ENCODE measurements at regions not wholly inside any gene's neighbourhood (a gene's known extent, or its start where the extent isn't known, plus 50 kb on each side); places are given as distances from the start of the nearest gene placed in this dataset.

DNA sequence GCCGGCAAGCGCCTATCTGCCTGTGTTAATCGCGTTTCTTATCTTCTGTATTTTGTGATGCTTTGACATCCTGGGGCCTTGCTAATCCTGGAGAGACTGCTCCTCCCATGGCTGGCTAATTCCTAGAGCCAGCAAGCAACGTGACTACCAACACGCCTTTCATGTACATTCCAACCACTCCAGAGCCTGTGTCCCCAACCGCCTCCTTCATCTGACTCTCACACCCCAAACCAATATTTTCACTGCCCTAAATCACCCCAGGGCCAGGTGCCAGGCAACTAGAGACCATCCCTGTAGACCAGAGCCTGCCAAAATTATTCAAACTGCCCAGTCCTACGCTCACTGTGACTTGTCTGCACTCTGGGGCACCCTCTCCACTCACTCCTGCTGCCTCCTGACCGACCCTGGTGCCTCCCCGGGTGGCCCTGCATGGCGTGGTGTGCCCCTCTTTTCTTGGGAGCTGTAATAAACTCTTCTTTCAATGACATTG is 50.5 kb upstream of the COL5A1 start:
- DNase-seq = no peak
- no peaks in the 10 kb centered on the region for H3K4me1 ChIP-seq (ENCODE audit: insufficient read depth, low read length)
- no peaks in the 10 kb centered on the region for H3K36me3 ChIP-seq (ENCODE audit: insufficient read depth, low read length)
- H3K4me3 ChIP-seq (ENCODE audit: low read length in 2 of 2) = no peak overlapping the region
- H3K27me3 ChIP-seq (ENCODE audit: insufficient read depth, low read length) = no peaks in the 10 kb centered on the region
- Mint-ChIP-seq H3K27me3 (peaks cover 3 to 19% of the 10 kb centered on the region in 2 donors), H3K27ac (no peak overlapping the region), H3K9me3 (peaks cover 0 to 2% (median 0%) of the 10 kb centered on the region in 8 donors), H3K4me1 (no peaks in the 10 kb centered on the region), H3K36me3 (no peaks in the 10 kb centered on the region), H3K4me3 (no peak overlapping the region)
- intact Hi-C loops (cut with micrococcal nuclease) = no loop called here
- H3K9me3 ChIP-seq (ENCODE audit: control insufficient read depth in 1 of 2, low read length in 2 of 2) = no peaks in the 10 kb centered on the region
- POLR2A ChIA-PET (ENCODE audit: partially characterized antibody) = no interaction called here
- H3K27ac ChIP-seq (ENCODE audit: low read depth, low read length) = no peak overlapping the region
- CTCF ChIA-PET (ENCODE audit: partially characterized antibody) = no interaction called here

- no peak overlapping the region for H3K27ac Mint-ChIP-seq
- no peaks in the 10 kb centered on the region for H3K36me3 Mint-ChIP-seq
- ChIA-PET POLR2A (ENCODE audit: partially characterized antibody) (no interaction called here), CTCF (ENCODE audit: partially characterized antibody) (no interaction called here)
- intact Hi-C loops (cut with micrococcal nuclease) = no loop called here
- Histone ChIP-seq H3K9me3 (ENCODE audit: control insufficient read depth in 1 of 2, low read length in 2 of 2) (no peaks in the 10 kb centered on the region), H3K36me3 (ENCODE audit: insufficient read depth, low read length) (no peaks in the 10 kb centered on the region), H3K4me1 (ENCODE audit: insufficient read depth, low read length) (no peaks in the 10 kb centered on the region), H3K27ac (ENCODE audit: low read depth, low read length) (no peak overlapping the region), H3K27me3 (ENCODE audit: insufficient read depth, low read length) (no peaks in the 10 kb centered on the region), H3K4me3 (ENCODE audit: low read length in 2 of 2) (no peak overlapping the region)
- H3K4me1 Mint-ChIP-seq = no peaks in the 10 kb centered on the region
- peaks cover 0 to 2% (median 0%) of the 10 kb centered on the region in 8 donors for H3K9me3 Mint-ChIP-seq
- DNase-seq = no peak
- H3K27me3 Mint-ChIP-seq = peaks cover 3 to 19% of the 10 kb centered on the region in 2 donors
- no peak overlapping the region for H3K4me3 Mint-ChIP-seq
Observed at GRCh38 chr9:134591573-134591981, 50.0 kb upstream of the COL5A1 start.
